NCI-H82 treated with DMSO at 0.1 percent for 48 hours (cell line): ENCODE measurements at regions not wholly inside any gene's neighbourhood (a gene's known extent, or its start where the extent isn't known, plus 50 kb on each side); places are given as distances from the start of the nearest gene placed in this dataset.
"Not testable (repeated sequence)": the region's sequence is repeated elsewhere in the genome, so short reads cannot be mapped to it uniquely, and the experiment has no call there.

ENCODE experiments used
- DNase-seq: peaks from one replicate; lab custom pipeline; 2025; ENCODE audit not compliant: unreplicated experiment; lab: John Stamatoyannopoulos, UW

DNA sequence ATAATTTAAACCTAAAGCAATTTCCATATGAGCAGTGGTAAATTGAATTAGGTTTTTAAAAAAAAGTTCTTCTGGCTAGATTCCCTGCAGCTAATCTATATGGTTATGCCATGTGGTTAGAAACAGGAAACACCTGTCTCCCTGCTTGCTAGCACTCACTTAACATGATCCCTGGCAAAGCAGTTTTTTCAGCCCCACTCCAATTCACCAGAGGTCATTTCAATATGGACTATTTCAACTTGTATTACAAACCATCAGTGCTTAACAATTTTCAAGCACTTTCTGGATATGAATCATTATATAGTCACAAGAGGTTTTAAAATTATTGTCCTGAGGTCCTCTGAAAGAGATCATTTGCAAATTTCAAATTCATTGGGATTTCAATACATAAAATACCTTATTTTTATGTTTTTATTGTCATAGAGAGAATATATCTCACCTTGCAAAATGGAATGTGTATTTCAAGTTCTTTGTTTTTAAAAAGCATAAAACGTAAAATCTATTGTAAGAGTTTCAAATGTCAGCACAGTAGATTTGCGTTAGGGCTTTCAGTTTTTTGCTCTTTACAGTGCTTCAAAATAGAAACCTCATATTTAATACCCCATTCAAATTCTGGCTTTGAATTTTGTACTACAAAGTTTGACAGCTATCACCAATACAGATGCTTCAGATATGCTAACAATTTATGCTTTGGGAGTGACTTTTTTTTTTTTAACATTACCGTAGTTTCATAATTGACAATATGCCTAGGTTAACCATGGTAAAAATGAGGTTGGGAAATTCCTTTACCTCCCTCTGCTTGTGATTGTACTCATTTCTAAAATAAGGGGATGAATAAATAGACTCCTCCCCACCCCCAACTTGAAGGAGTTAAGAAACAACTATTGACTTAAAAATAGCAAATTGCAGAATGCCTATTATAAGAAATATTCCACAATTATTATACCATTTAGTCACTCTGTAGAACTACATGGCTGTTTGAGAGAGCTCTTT is 117.5 kb upstream of the HGF start:
- DNase-seq = no peak

- DNase-seq = no peak
These were observed 116.4 kb upstream of the HGF start for GRCh38 chr7:81886211-81886764.

DNA sequence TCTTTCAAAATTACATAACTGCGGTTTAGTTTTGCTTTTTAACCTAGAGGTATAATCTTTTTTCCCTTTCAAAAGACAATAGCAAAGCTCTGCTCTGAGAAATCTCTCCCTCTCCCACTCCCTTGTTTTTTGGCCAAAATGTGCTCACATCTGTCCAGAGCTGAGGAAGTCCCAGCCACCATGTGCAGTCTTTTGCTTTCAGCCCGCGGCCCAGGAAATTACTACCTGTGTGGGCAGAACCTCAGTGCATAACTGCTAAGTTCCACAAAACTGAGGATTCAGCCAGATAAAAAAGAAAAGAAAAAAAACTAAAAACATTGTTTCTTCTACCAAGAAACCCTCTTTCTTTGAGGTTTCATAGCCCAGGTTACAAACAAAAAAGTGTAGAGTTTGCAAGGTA is 115.0 kb upstream of the HGF start:
- no peak for DNase-seq

DNA sequence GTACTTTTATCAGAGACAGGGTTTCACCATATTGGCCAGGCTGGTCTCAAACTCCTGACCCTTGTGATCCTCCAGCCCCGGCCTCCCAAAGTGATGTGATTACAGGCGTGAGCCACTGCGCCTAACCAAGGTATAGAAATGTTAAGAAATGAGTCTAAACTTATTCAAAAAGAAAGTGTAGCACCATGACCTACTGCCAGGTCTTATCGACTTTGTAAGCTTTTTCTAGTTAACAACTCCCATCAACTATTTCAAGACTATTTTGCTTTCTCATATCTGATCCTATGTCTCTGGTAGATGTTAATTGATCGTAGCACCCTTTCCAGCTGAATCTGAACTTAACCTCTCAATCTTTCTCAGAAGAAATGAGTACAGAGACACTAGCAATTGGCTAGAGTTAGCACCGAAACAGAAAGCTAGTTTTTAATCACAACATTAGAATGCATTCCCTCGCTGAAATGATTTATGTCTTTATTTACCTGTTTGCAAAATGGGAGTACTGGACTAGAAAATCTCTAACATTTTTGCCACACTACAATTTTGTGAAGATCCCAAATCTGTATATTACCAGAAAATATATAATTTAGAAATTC is 114.0 kb upstream of the HGF start:
- DNase-seq = no peak

- DNase-seq = no peak
These were observed 112.2 kb upstream of the HGF start for GRCh38 chr7:81882086-81882485.

GRCh38 chr7:81877890-81878289 is 108.0 kb upstream of the HGF start:
- no peak for DNase-seq

DNA sequence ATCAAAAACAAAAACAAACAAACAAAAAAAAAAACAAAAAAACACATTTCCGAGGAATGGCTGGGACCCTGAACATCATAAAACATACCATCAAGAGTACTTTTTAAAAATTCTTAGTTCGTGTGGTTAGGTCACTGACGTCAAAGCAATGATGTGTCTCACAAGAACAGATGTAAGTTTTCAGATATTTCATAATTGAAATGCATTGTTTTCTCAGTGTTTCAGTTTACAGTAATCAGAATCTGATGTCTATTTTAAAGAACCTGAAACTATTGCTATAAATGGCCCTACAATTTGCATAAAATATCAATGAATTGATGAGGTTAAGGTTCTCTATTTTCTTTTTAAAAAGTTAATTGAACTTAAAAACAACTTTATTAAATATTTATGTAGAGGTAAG is 103.7 kb upstream of the HGF start:
- no peak for DNase-seq

DNA sequence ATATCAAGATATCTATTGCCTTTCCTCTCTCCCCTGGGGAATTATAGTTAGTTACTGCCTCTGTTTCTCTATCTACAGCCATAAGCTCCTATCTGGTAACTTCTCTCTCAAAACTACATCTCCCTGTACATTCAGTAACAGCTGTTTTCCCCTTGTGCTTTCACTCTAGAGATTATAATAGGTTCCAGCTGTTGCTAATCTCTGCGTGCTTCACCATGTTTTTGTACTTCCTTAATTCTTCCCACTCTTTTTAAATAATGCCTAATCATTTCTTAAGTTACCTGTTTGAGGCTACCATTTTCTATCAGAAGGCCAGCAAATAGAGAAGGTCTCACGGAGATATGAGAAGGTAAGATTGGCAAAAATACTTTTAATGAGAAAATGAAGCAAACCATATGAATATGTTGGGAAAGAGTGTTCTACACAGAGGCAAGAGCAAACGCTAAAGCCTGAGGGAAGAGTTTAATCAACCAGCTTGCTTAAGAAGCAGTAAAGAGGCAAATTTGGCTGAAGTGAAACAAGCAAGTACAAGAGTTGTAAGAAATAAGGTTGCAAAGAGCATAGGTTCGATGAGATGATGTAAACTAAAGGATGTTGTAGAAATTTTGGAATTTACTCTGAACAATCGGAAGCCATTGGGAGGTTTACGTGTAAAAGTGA is 101.9 kb upstream of the HGF start:
- no peak for DNase-seq

- no peak for DNase-seq
These were observed 100.8 kb upstream of the HGF start for GRCh38 chr7:81870608-81871007.

- DNase-seq = no peak
These were observed 99.8 kb upstream of the HGF start for GRCh38 chr7:81869670-81870069.

GRCh38 chr7:81865754-81866153 is 95.9 kb upstream of the HGF start:
- no peak for DNase-seq

GRCh38 chr7:81859433-81859832 is 89.6 kb upstream of the HGF start:
- DNase-seq = no peak

DNA sequence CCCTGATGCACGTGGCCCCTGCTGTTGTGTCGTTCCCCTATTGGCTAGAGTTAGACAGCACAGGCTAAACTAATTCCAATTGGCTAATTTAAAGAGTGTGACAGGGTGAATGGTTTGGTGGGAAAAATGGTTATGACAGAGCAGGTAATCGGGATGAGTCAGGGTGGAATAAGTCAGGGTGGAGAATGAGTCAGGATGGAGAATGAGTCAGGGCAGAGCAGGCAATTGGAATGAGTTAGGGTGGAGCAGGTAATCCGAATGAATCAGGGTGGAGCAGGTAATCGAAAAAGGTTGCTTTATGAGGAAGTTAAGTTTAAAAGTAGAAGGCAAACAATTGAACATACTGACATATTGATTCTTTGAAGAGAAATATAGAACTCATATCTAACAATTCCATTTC is 89.0 kb upstream of the HGF start:
- not testable (repeated sequence) for DNase-seq

- no peak for DNase-seq
These were observed 87.5 kb upstream of the HGF start for GRCh38 chr7:81857385-81857784.

DNA sequence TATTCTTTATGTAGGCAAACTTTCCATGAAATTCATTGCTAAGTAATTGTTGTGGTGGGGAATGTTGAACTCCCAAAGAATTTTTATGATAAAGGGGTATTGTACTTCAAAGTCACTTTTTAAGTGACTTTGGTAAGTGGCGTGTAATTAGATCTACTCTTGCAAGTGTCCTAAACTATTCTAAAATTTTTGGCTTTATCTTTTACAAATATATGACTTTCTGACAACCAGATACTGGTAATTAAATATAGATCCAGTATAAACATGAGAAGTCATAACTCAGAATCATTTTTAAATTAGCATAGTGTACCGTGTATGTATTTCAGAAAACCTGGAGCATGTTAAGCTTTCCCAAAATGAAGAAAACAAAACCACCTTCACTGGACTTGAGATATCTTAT is 84.7 kb upstream of the HGF start:
- DNase-seq = no peak

DNA sequence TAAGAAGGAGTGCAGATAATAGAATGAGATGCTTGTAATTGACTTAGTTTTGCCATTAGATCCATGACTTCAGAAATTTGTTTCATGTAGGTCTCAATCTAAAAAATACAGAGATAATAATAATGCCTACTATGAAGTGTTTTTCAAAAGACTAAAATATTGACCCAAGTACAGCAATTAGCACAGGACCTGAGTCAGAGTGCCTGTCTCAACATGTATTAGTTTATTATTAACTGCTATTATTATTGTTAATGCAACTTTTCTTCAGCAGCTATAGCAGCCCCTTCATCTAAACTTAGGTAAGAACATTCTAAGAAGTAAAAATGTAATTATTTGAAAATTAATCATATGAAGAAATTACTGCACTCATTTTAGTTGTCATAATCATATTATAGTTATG is 82.9 kb upstream of the HGF start:
- no peak for DNase-seq

DNA sequence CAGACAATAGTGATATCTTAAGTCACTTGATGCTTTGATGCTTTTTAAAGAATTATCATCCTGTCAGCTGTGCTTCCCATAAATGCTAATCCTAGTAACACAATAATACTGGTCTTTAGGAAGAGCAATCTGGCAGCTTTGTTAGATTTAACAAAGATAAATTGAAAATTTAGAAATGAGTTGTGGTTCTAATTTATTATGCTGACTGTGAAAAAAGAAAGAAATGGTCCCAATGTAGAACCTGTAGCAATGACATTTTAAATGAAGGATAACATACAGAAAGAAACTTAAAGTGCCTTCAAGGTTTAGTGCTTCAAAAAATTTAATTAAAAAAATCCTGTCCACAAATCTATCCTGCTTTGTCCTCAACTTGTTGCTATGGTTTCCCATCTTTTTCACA is 81.6 kb upstream of the HGF start:
- peak; percentile 11 for DNase-seq

GRCh38 chr7:81846398-81846797 is 76.6 kb upstream of the HGF start:
- no peak for DNase-seq

GRCh38 chr7:81845744-81846241 is 75.9 kb upstream of the HGF start:
- DNase-seq = peak; percentile 56

DNA sequence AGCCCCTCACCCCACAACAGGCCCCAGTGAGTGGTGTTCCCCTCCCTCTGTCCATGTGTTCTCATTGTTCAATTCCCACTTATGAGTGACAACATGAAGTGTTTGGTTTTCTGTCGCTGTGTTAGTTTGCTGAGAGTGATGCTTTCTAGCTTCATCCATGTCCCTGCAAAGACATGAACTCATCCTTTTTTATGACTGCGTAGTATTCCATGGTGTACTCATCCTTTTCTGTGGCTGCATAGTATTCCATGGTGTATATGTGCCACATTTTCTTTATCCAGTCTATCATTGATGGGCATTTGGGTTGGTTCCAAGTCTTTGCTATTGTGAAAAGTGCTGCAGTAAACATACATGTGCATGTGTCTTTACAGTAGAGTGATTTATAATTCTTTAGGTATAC is 73.8 kb upstream of the HGF start:
- DNase-seq = not testable (repeated sequence)

DNA sequence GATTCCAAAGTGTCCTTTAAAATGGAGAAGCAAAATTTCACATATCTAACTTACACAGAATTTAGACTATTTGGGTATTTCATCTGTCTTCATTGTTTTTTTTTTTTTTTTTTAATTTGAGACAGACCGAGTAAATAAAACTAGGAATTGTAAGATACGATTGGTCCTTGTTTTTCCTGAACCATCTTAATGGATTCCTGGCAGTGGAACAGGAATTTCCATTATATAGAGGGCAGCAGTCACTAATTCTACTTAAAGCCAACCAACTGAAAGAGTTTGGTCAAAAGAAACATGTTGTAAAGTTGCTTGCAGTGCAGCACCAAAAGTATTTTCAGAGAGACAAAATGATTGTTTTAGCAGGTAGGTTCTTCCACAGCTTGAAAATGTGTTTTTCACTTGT is 72.5 kb upstream of the HGF start:
- no peak for DNase-seq
